HG03442 (cell line): ENCODE measurements at regions not wholly inside any gene's neighbourhood (a gene's known extent, or its start where the extent isn't known, plus 50 kb on each side); places are given as distances from the start of the nearest gene placed in this dataset.
"Not testable (repeated sequence)": the region's sequence is repeated elsewhere in the genome, so short reads cannot be mapped to it uniquely, and the experiment has no call there.

ENCODE experiments used
- ATAC-seq: cut with Tn5 transposase; IDR thresholded peaks from one replicate; pipeline ENCODE4 v1.9.1; 2021; ENCODE audit warnings: mild to moderate bottlenecking, moderate library complexity; ENCODE audit not compliant: unreplicated experiment

DNA sequence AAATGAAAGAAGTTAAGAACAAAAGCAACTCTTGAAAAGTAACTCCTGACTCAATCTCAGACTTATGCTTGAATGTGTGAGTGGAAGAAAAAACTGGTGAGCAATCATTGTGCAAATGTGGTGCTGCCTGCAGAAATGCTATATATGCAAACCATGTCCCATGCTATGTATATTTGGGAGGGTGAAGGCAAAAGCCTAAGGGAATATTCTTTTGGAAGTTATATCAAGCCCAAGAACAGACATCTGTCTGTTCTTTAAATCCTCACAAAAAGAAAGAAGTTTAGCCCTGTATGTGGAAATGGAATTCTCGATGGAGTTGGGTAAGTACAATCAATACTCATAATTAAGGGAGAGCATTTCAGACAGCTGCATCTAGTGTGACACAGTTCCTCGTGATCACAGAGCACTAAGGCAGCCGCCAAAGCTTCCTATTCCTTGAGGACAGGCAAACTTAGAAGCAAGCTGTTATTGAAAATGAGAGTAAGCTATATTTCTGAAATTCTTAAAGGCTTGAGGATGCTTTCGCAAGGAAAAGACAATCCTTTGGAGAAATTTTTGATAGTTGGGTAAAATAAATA, 406.5 kb upstream of the CHORDC1 start:
- no peak for ATAC-seq

GRCh38 chr11:90614318-90614717, 391.5 kb upstream of the CHORDC1 start:
- ATAC-seq, result no peak

DNA sequence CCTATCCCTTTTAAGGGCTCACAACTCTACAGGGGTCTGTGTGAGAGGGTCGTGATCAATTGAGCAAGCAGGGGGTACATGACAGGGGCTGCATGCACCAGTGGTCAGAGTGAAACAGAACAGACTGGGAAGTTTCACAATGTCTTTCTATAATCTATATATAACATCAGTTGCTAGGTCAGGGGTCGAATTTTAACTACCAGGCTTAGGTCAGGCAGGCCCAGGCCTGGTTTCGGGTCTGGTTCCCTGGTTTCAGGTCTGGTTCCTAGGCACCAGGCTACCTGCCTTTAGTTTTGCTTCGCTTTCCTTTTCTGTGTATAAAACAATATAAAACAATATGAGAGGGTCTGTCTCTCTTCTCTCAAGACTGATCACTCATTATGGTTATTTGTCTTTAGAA, 390.2 kb upstream of the CHORDC1 start:
- ATAC-seq, result not testable (repeated sequence)

DNA sequence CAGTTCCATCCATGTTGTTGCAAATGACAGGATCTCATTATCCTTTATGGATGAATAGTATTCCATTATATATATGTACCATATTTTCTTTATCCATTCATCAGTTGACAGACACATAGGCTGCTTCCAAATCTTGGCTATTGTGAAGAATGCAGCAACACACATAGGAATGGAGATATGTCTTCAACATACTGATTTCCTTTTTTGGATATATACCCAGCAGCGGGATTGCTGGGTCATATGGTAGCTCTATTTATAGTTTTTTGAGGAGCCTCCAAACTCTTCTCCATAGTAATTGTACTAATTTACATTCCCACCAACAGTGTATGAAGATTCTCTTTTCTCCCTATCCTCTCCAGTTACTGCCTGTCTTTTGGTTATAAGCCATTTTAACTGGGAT, 383.9 kb upstream of the CHORDC1 start:
- ATAC-seq, result no peak

DNA sequence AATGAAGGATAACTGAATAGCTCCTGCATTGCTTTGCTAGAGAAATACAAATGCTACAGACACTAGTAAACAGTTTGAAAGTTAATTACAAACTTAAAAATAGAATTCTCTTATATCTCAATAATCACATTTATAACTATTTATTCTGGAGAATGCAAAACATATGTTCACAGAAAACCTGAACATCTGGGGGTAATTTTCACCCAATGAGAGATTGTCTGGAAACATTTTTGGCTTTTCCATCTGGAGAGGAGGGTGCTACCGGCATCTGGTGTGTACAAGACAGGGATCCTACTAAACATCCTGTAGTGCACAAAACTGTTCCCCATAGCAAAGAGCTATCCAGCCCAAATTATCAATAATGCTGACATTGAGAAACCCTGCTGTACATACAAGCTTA, 378.4 kb upstream of the CHORDC1 start:
- ATAC-seq, result no peak

DNA sequence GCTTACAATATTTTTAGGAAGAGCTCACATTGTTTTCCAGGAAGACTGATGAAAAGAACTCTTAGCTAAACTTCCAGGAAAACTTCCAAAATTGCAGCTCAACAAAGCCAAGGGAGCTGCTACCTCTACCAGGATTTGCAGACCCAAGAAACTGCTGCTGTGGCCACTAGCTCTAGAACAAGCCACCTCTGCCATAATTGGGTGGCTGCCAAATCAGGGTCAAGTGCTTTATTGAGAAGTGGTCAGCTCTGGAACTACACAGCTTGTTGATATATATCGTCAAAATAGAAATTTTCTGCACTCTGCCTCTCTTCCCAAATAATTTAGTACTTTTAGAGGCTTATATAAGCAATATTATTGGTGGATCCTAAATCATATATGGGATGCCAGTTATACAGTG, 371.8 kb upstream of the CHORDC1 start:
- no peak for ATAC-seq

- ATAC-seq, result no peak
Observed at GRCh38 chr11:90593099-90593498, 370.2 kb upstream of the CHORDC1 start.

DNA sequence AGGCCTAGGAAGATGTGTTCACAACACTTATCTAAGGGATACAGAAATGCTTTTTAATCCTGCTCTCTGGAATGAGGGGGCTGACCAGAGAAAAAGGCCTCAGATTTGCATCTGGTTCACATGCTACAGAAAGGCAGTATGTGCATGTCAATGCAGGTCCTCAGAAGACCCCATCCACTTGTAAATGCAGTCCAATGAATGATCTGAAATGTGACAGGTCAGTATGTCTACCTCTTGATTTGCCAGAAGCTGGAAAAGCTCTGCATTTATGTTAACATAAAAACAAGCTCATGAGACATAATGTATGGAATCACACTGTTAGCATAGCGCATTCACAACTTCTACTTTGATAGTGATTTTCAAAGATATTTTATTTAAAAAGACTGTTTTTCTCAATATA, 367.4 kb upstream of the CHORDC1 start:
- no peak for ATAC-seq

DNA sequence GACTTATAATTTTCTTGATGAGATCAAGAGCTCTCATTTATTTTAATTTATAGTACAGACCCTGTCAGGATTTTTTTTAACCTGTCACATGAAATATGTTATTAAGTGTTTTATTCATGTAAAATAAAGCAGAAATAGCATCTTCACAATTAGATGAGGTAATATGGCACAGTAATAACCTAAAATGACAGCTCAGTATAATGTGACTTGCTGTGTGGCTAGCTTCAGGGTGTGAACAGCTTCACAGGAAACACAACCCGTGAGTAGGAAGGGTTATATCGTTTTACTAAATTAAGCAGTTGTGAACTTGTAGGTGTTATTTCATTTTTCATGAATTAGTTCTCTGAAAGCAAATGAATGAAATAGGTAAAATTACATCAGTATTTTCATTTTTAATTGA, 366.9 kb upstream of the CHORDC1 start:
- no peak for ATAC-seq

DNA sequence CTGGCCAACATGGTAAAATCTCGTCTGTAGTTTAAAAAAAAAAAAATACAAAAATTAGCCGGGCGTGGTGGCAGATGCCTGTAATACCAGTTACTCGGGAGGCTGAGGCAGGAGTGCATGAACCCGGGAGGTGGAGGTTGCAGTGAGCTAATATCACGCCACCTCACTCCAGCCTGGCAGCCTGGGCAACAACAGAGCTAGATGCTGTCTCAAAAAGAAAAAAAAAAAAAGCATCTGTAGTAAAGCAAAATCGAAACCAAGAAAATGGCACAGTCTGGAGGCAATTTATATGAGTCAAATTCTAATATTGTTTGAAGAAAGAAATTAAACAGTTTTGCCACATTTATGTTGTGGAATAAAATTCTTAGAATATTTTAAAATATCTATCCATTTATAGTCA, 365.0 kb upstream of the CHORDC1 start:
- no peak for ATAC-seq

GRCh38 chr11:90585491-90585890, 362.6 kb upstream of the CHORDC1 start:
- no peak for ATAC-seq

DNA sequence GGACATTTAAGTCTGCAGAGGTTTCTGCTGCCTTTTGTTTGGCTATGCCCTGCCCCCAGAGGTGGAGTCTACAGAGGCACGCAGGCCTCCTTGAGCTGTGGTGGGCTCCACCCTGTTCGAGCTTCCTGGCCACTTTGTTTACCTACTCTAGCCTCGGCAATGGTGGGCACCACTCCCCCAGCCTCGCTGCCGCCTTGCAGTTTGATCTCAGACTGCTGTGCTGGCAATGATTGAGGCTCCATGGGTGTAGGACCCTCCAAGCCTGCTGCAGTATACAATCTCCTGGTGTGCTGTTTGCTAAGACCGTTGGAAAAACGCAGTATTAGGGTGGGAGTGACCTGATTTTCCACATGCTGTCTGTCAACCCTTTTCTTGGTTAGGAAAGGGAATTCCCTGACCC, 360.1 kb upstream of the CHORDC1 start:
- ATAC-seq, result not testable (repeated sequence)

DNA sequence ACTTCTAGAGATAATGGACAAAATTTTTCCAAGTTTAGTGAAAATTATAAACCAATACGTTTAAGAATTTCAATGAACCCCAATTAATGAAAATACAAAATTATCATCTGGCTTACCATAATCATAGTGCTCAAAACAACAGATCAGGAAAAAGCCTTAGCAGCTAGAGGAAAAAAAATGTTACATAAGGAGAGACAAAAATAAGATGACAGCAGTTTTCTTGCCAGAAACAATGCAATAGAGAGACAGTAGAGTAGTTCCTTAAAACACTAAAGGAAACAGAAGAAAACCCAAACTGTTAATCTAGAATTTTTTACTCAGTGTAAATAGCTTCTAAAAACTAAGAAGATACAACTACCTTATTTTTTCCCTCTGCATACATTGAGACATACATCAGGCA, 341.7 kb upstream of the CHORDC1 start:
- ATAC-seq, result no peak

GRCh38 chr11:90558328-90558865, 335.5 kb upstream of the CHORDC1 start:
- ATAC-seq, result no peak

- no peak for ATAC-seq
Observed at GRCh38 chr11:90556606-90557005, 333.8 kb upstream of the CHORDC1 start.

DNA sequence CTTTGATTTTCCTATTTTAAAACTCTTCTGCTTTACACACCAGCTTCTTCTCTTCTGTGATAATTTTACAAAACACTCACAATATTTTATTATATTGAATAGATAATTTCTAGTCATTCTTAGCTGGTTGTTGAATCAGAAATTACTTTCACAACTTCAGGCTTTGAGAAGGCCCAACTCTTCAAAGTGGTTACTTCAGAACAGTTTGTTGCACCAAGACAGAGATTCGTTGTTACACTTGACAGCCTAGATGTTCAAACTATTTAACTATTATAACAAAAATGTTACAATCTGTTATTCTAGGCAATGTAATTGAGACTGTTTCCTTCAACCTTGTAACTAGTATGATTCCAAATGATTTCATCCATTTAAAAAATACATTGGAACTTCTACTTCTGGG, 333.2 kb upstream of the CHORDC1 start:
- ATAC-seq, result no peak

GRCh38 chr11:90555477-90555876, 332.6 kb upstream of the CHORDC1 start:
- no peak for ATAC-seq

DNA sequence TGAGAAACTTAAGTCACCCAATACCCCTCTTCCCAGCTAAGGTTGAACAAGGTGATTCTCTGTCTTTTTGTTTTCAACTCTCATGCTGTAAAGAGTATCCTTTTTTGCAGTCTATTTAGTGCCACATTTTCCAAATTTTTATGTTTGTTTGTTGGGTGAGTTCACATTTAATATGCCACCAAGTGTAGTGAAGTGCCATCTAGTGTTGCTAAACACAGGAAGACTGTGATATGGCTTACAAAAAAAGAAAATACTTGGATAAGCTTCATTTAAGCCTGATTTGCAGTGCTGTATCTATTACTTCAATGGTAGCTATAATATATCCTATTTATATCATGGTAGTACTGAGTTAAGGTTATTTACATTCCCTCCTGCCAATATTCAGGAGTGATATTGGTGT, 319.2 kb upstream of the CHORDC1 start:
- no peak for ATAC-seq

DNA sequence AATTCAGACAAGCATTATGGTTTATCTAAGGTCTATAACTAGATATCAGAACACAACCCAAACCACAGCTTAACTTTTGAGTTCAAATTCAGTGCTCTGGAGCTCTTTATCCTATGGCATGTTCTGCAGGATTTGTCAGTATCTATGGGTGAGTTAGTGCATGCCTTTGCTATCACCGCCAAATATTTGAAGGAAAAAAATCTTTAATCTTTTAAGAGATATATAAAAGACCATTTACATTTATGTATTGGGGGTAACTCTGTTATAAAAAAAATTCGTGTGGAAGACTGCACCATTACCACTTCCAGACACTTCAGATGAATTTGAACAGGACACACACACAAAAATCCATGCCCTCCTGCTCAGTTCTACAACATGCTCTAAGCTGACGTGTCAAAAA, 313.5 kb upstream of the CHORDC1 start:
- no peak for ATAC-seq

- ATAC-seq, result no peak
Observed at GRCh38 chr11:90532125-90532524, 309.3 kb upstream of the CHORDC1 start.

GRCh38 chr11:90531001-90531400, 308.2 kb upstream of the CHORDC1 start:
- ATAC-seq, result no peak

DNA sequence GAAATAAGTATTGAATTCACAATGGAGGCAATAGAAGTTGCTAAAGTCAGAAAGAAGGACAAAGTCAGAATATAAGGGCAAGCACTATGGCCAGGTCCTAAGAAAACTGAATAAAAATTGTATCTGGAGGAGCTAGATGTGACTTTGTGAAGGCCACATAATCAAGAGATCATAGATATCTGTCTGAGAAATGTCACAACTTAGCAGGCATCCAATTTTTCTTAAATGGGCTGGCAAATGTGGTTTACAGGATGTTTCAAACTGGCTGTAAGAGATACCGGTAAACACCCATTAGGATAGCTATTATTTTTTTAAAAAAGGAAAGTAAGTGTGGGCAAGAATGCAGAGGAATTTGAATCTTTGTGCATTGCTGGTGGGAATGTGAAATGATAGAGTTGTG, 303.1 kb upstream of the CHORDC1 start:
- ATAC-seq, result no peak

- ATAC-seq, result peak; percentile 57
Observed at GRCh38 chr11:90512846-90513245, 290.0 kb upstream of the CHORDC1 start.
